SK-N-SH (cell line): ENCODE measurements at regions not wholly inside any gene's neighbourhood (a gene's known extent, or its start where the extent isn't known, plus 50 kb on each side); places are given as distances from the start of the nearest gene placed in this dataset.

ENCODE experiments used
- CTCF ChIA-PET: fragments of 300-600, 350-600 bp; formaldehyde crosslinking; extraction: SDS; loops from one replicate; lab custom pipeline; 2021; lab: Yijun Ruan, JAX
- POLR2A ChIA-PET: fragments of 350-600 bp; sonication (Branson Sonifier 250); formaldehyde crosslinking; extraction: SDS; loops from one replicate; lab custom pipeline; 2020; ENCODE audit warnings: antibody characterized with exemption, inconsistent platforms; lab: Yijun Ruan, JAX
- DNase-seq: peaks from one replicate; pipeline ENCODE4 v3.0.0; 2012
- H2AFZ ChIP-seq: fragments of 200-600 bp; sonication (generic); 2 replicates; pipeline ENCODE4 v1.8.1; 2016; ENCODE audit warnings: antibody characterized with exemption, mild to moderate bottlenecking, low read depth
- H3F3A ChIP-seq: fragments of 200-600 bp; sonication (generic); replicated peaks from 2 replicates; pipeline ENCODE3; 2016; ENCODE audit warnings: antibody characterized with exemption, mild to moderate bottlenecking; ENCODE audit not compliant: insufficient read depth
- H3K27ac ChIP-seq, 2 experiments: fragments of 200-500 bp in 1 of 2; fragments of 200-600 bp in 1 of 2; sonication (Bioruptor generic) in 1 of 2; sonication (generic), shearing (Covaris generic) in 1 of 2; 2 replicates each; pipeline versions ENCODE4 v1.5.1 to v1.6.1; 2014 to 2016; ENCODE audit warnings: low read depth in 2 of 2, inconsistent platforms in 1 of 2, low read length in 1 of 2, mild to moderate bottlenecking in 1 of 2, mixed read lengths in 1 of 2
- H3K27me3 ChIP-seq: fragments of 200-600 bp; sonication (generic), shearing (Covaris generic); 2 replicates; pipeline ENCODE4 v1.6.1; 2016; ENCODE audit warnings: mixed run types; ENCODE audit not compliant: insufficient read depth
- H3K36me3 ChIP-seq, 2 experiments: fragments of 200-500 bp in 1 of 2; fragments of 200-600 bp in 1 of 2; sonication (Bioruptor generic) in 1 of 2; sonication (generic) in 1 of 2; replicated peaks in 1 of 2; 2 replicates each; pipeline versions ENCODE3 to v1.5.1; 2014 to 2016; ENCODE audit warnings: low read length in 1 of 2, mild to moderate bottlenecking in 1 of 2; ENCODE audit not compliant: insufficient read depth in 2 of 2, control insufficient read depth in 1 of 2
- H3K4me1 ChIP-seq, 2 experiments: fragments of 200-500 bp in 1 of 2; fragments of 200-600 bp in 1 of 2; sonication (Bioruptor generic) in 1 of 2; sonication (generic), shearing (Covaris generic) in 1 of 2; 2 replicates each; pipeline versions ENCODE4 v1.5.1 to v1.6.1; 2014 to 2016; ENCODE audit warnings: low read depth in 1 of 2, low read length in 1 of 2, mixed run types in 1 of 2; ENCODE audit not compliant: insufficient read depth in 2 of 2, control insufficient read depth in 1 of 2
- H3K4me2 ChIP-seq: fragments of 200-600 bp; sonication (generic), shearing (Covaris generic); 2 replicates; pipeline ENCODE4 v1.6.1; 2017; ENCODE audit warnings: mixed run types
- H3K4me3 ChIP-seq, 2 experiments: fragments of 200-500 bp in 1 of 2; fragments of 200-600 bp in 1 of 2; sonication (Bioruptor generic) in 1 of 2; sonication (generic), shearing (Covaris generic) in 1 of 2; 2 replicates each; pipeline versions ENCODE4 v1.5.1 to v1.8.1; 2014 to 2016; ENCODE audit warnings: low read depth in 2 of 2, inconsistent platforms in 1 of 2, low read length in 1 of 2, mild to moderate bottlenecking in 1 of 2, mixed read lengths in 1 of 2, moderate library complexity in 1 of 2
- H3K79me2 ChIP-seq: fragments of 200-600 bp; sonication (generic); 2 replicates; pipeline ENCODE4 v1.8.1; 2017; ENCODE audit warnings: mild to moderate bottlenecking; ENCODE audit not compliant: insufficient read depth
- H3K9ac ChIP-seq: fragments of 200-600 bp; sonication (generic); 2 replicates; pipeline ENCODE4 v1.6.1; 2017; ENCODE audit warnings: mixed run types
- H3K9me2 ChIP-seq: fragments of 200-600 bp; sonication (generic); 2 replicates; pipeline ENCODE4 v1.6.1; 2017; ENCODE audit warnings: mixed run types
- H3K9me3 ChIP-seq: fragments of 200-600 bp; sonication (generic); 2 replicates; pipeline ENCODE4 v1.6.1; 2017; ENCODE audit warnings: mixed run types, mild to moderate bottlenecking, moderate library complexity
- H4K20me1 ChIP-seq: fragments of 200-600 bp; sonication (generic); 2 replicates; pipeline ENCODE4 v1.6.1; 2017; ENCODE audit warnings: mild to moderate bottlenecking, mixed run types; ENCODE audit not compliant: insufficient read depth
- EZH2phosphoT487 ChIP-seq: fragments of 200-600 bp; sonication (generic); IDR thresholded peaks from 2 replicates; pipeline ENCODE4 v1.6.1; 2017; ENCODE audit warnings: low read depth, mixed run types, mild to moderate bottlenecking, antibody characterized with exemption, moderate library complexity, borderline replicate concordance
- FOSL2 ChIP-seq: IDR thresholded peaks from 2 replicates; pipeline ENCODE4 v1.4.0; 2012; ENCODE audit warnings: low read depth, mild to moderate bottlenecking, moderate library complexity, borderline replicate concordance
- MEF2A ChIP-seq: IDR thresholded peaks from 2 replicates; pipeline ENCODE4 v1.4.0; 2012; ENCODE audit warnings: low read depth, borderline replicate concordance
- MXI1 ChIP-seq: IDR thresholded peaks from 2 replicates; pipeline ENCODE4 v1.6.1; 2012; ENCODE audit warnings: mild to moderate bottlenecking, low read depth, low read length, improper control_type of control experiment
- NRF1 ChIP-seq: IDR thresholded peaks from 2 replicates; pipeline ENCODE4 v1.6.1; 2012; ENCODE audit warnings: low read depth, mild to moderate bottlenecking, low read length
- RCOR1 ChIP-seq: fragments of 150-350 bp; IDR thresholded peaks from 2 replicates; pipeline ENCODE4 v1.6.1; 2017; ENCODE audit warnings: antibody characterized with exemption, low read length
- WGBS: methylation state at CpG from one replicate; pipeline ENCODE4 v1.1.6; 2017; ENCODE audit warnings: low lambda C conversion rate; 5-methylcytosine and 5-hydroxymethylcytosine counted together
- TF ChIP-seq, protein P1 (sequence below): fragments of 150-350 bp; IDR thresholded peaks from 2 replicates; pipeline ENCODE4 v1.6.1; 2016; ENCODE audit warnings: mild to moderate bottlenecking, low read depth, low read length
- TF ChIP-seq, protein P2 (sequence below): IDR thresholded peaks from 2 replicates; pipeline ENCODE4 v1.4.0; 2012; ENCODE audit warnings: low read depth, borderline replicate concordance
- TF ChIP-seq, protein P3 (sequence below): IDR thresholded peaks from 2 replicates; pipeline ENCODE4 v1.4.0; 2012; ENCODE audit warnings: low read depth

DNA sequence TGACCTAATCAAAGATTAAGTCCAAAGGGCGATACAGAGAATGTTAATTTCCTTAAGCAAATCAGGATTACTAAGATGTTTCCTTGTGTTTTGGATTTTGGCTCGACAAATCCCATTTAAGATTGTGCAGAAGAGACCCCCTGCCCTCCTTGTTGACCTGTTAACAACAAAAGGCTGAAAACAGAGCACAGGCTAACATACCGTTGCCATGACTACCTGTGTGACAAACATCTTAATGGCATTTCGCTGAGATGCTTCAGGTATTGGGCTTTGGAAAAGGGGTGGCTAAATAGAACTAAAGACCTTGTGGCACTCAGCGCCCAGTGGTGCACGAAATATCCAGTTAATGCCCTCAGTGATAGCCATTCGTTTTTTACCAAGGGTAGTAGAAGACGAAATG lies 1532.3 kb upstream of the TMEM132C start:
- Histone ChIP-seq H3K4me2 (no peak overlapping the region), H3F3A (no peaks in the 10 kb centered on the region), H3K9me3 (no peaks in the 10 kb centered on the region), H3K4me1 (no peaks in the 10 kb centered on the region), H3K9ac (no peak overlapping the region), H3K79me2 (no peaks in the 10 kb centered on the region), H3K9me2 (no peaks in the 10 kb centered on the region), H3K4me3 (no peak overlapping the region), H3K27me3 (no peaks in the 10 kb centered on the region), H3K27ac (no peak overlapping the region), H2AFZ (no peak overlapping the region), H4K20me1 (no peaks in the 10 kb centered on the region), H3K36me3 (no peaks in the 10 kb centered on the region)
- no peak for DNase-seq
- ChIA-PET POLR2A (no interaction called here), CTCF (interaction anchor here (2.3 kb wide), 1 partner anchor 13 kb away, joined by 11 read pairs; no protein-coding TSS in a partner anchor)
- TF ChIP-seq MEF2A, result no peak
- no peak for TF ChIP-seq MXI1
- no peak for TF ChIP-seq EZH2phosphoT487
- TF ChIP-seq FOSL2, result no peak
- TF ChIP-seq, protein P1, sequence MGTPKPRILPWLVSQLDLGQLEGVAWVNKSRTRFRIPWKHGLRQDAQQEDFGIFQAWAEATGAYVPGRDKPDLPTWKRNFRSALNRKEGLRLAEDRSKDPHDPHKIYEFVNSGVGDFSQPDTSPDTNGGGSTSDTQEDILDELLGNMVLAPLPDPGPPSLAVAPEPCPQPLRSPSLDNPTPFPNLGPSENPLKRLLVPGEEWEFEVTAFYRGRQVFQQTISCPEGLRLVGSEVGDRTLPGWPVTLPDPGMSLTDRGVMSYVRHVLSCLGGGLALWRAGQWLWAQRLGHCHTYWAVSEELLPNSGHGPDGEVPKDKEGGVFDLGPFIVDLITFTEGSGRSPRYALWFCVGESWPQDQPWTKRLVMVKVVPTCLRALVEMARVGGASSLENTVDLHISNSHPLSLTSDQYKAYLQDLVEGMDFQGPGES, result no peak
- WGBS, result 33% methylated on average over 8 of the region's 8 CpGs

DNA sequence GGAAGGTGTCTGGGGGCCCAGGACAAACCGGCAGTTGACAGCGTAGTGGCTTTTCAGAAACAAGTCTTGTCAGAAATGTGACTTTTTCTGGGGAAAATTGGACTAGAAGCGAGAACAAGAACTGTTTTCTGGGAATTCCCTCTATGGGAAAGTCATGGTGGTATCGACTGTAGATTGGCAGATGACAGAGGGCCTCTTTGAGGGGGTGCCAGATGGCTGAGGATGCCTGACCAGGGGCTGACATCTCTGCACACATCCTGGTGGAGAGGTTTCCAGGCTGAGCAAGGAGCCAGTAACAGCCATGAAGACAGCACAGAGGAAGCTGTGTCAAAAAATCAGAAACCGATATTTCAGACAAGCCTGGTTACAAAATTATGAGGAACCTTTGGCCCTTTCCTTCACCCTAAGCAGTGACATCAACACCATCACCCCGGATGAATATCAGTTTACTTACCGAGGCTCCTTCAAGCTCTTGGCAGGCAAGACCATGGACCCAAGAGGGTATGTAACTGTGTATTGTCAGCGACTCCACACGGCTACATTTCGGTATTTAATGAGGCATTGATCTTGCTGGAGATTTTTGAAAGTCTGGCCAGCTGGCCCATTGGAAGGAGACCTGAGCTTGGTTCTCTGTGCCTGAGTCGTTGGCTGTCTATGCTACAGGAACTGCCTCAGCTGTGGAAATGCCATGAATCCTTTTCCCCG lies 1525.3 kb upstream of the TMEM132C start:
- Histone ChIP-seq H3K27ac (no peak overlapping the region), H3F3A (no peaks in the 10 kb centered on the region), H3K9me3 (no peaks in the 10 kb centered on the region), H3K4me3 (no peak overlapping the region), H2AFZ (no peak overlapping the region), H3K79me2 (no peaks in the 10 kb centered on the region), H3K9ac (no peak overlapping the region), H4K20me1 (no peaks in the 10 kb centered on the region), H3K36me3 (no peaks in the 10 kb centered on the region), H3K4me2 (no peak overlapping the region), H3K27me3 (no peaks in the 10 kb centered on the region), H3K9me2 (no peaks in the 10 kb centered on the region), H3K4me1 (no peaks in the 10 kb centered on the region)
- WGBS, result 52% methylated on average over 12 of the region's 12 CpGs
- ChIA-PET CTCF (no interaction called here), POLR2A (no interaction called here)
- DNase-seq, result no peak
- TF ChIP-seq NRF1 (no peak), RCOR1 (no peak), FOSL2 (no peak)
- TF ChIP-seq, protein P2, sequence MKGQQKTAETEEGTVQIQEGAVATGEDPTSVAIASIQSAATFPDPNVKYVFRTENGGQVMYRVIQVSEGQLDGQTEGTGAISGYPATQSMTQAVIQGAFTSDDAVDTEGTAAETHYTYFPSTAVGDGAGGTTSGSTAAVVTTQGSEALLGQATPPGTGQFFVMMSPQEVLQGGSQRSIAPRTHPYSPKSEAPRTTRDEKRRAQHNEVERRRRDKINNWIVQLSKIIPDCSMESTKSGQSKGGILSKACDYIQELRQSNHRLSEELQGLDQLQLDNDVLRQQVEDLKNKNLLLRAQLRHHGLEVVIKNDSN, result no peak
- TF ChIP-seq, protein P3, sequence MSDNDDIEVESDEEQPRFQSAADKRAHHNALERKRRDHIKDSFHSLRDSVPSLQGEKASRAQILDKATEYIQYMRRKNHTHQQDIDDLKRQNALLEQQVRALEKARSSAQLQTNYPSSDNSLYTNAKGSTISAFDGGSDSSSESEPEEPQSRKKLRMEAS, result no peak
